A673 (cell line): ENCODE measurements at regions not wholly inside any gene's neighbourhood (a gene's known extent, or its start where the extent isn't known, plus 50 kb on each side); places are given as distances from the start of the nearest gene placed in this dataset.

Experiments used
- EZH2 ChIP-seq: fragments of 200-600 bp; sonication (generic); IDR thresholded peaks from 2 replicates; pipeline ENCODE4 v1.6.1; 2017; ENCODE audit warnings: borderline replicate concordance, low read depth, mild to moderate bottlenecking, mixed read lengths, antibody characterized with exemption, low read length; ENCODE audit not compliant: poor library complexity, severe bottlenecking
- TF ChIP-seq, protein P1 (sequence below): fragments of 300-800, 200-600 bp; sonication (generic); conservative IDR thresholded peaks from 2 replicates; pipeline ENCODE4 v1.5.1; 2017; ENCODE audit warnings: low read depth, mild to moderate bottlenecking, antibody characterized with exemption, low read length, moderate library complexity, mixed read lengths

DNA sequence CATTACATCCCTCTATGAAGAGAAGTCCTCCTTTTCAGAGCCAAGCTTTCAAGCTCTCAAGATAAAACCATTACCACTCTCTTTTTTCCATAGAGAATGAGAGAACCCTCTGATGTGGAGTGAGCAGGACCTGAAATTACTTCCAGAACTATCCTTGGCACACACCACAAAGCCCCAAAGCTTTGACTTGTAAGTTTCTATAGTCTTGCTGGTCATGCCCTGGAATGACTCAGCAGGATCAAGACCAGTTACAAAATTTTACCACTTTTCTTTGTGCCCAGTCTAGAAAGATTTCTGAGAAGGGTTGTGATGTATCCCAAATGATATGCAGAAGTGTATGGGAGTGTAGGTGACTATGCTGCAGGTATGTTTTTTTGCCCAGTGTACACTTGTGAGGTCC, 760.6 kb downstream of the TLE1 start:
- TF ChIP-seq EZH2, result no peak
- TF ChIP-seq, protein P1, sequence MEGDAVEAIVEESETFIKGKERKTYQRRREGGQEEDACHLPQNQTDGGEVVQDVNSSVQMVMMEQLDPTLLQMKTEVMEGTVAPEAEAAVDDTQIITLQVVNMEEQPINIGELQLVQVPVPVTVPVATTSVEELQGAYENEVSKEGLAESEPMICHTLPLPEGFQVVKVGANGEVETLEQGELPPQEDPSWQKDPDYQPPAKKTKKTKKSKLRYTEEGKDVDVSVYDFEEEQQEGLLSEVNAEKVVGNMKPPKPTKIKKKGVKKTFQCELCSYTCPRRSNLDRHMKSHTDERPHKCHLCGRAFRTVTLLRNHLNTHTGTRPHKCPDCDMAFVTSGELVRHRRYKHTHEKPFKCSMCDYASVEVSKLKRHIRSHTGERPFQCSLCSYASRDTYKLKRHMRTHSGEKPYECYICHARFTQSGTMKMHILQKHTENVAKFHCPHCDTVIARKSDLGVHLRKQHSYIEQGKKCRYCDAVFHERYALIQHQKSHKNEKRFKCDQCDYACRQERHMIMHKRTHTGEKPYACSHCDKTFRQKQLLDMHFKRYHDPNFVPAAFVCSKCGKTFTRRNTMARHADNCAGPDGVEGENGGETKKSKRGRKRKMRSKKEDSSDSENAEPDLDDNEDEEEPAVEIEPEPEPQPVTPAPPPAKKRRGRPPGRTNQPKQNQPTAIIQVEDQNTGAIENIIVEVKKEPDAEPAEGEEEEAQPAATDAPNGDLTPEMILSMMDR, result no peak
